Smooth muscle cell (in vitro differentiated cells): ENCODE measurements at regions not wholly inside any gene's neighbourhood (a gene's known extent, or its start where the extent isn't known, plus 50 kb on each side); places are given as distances from the start of the nearest gene placed in this dataset.

ENCODE experiments used
- DNase-seq: peaks from one replicate; lab custom pipeline; 2025; ENCODE audit not compliant: unreplicated experiment; lab: John Stamatoyannopoulos, UW
- H2AFZ ChIP-seq: fragments of 200-600 bp; sonication (generic); 2 replicates; pipeline ENCODE4 v1.6.0; 2016; ENCODE audit warnings: antibody characterized with exemption, low read depth, mild to moderate bottlenecking
- H3F3A ChIP-seq: fragments of 200-600 bp; sonication (generic); 2 replicates; pipeline ENCODE4 v1.6.0; 2017; ENCODE audit warnings: antibody characterized with exemption, low read depth
- H3K27ac ChIP-seq: fragments of 200-600 bp; sonication (generic); 2 replicates; pipeline ENCODE4 v1.5.1; 2016; ENCODE audit warnings: low read depth, mild to moderate bottlenecking
- H3K27me3 ChIP-seq: fragments of 200-600 bp; sonication (generic); 2 replicates; pipeline ENCODE4 v1.6.1; 2016; ENCODE audit warnings: low read depth, mild to moderate bottlenecking
- H3K36me3 ChIP-seq: fragments of 200-600 bp; sonication (generic); 2 replicates; pipeline ENCODE4 v1.5.1; 2016; ENCODE audit warnings: low read depth
- H3K4me1 ChIP-seq: fragments of 200-600 bp; sonication (generic); 2 replicates; pipeline ENCODE4 v1.5.1; 2016; ENCODE audit warnings: low read depth
- H3K4me2 ChIP-seq: fragments of 200-600 bp; sonication (generic); 2 replicates; pipeline ENCODE4 v1.6.0; 2016; ENCODE audit warnings: mild to moderate bottlenecking
- H3K4me3 ChIP-seq: fragments of 200-600 bp; sonication (generic); 2 replicates; pipeline ENCODE4 v1.5.1; 2016; ENCODE audit warnings: mild to moderate bottlenecking
- H3K79me2 ChIP-seq: fragments of 200-600 bp; sonication (generic); 2 replicates; pipeline ENCODE4 v1.6.0; 2016; ENCODE audit warnings: low read depth, mild to moderate bottlenecking
- H3K9ac ChIP-seq: fragments of 200-600 bp; sonication (generic); 2 replicates; pipeline ENCODE4 v1.6.0; 2016; ENCODE audit warnings: low read depth
- H3K9me3 ChIP-seq: fragments of 200-600 bp; sonication (generic); replicated peaks from 2 replicates; pipeline ENCODE4 v1.5.1; 2016; ENCODE audit warnings: low read depth
- H4K20me1 ChIP-seq: fragments of 200-600 bp; sonication (generic); 2 replicates; pipeline ENCODE4 v1.6.0; 2016; ENCODE audit warnings: low read depth
- WGBS: methylation state at CpG from one replicate; pipeline ENCODE4 v1.1.7; 2016; ENCODE audit warnings: low lambda C conversion rate; 5-methylcytosine and 5-hydroxymethylcytosine counted together
- TF ChIP-seq, protein P1 (sequence below): fragments of 200-600 bp; sonication (generic); IDR thresholded peaks from 2 replicates; pipeline ENCODE4 v1.5.1; 2017; ENCODE audit warnings: borderline replicate concordance, mild to moderate bottlenecking, antibody characterized with exemption; ENCODE audit not compliant: insufficient read depth, poor library complexity, severe bottlenecking

DNA sequence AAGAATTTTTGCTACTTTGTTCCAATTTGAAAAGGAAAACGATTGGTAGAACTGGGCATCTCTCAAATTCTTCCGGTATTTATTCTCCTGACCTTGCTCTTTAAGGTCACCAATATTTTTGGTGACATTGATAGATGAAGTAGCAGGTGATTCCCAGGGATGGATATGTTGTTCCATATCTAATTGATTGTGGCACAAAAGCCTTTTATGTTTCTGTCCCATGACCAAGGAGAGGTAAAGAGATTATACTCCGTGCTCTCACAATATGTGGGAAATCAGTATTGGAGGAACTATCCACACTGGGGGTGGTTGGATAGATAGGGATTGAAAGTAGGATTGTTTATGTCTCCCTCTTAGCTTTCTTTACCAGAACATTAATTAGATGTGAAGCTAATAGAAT, 61.7 kb upstream of the LRIG3 start:
- H3K9ac ChIP-seq, result no peak overlapping the region
- no peak overlapping the region for H2AFZ ChIP-seq
- no peaks in the 10 kb centered on the region for H4K20me1 ChIP-seq
- H3K79me2 ChIP-seq, result no peaks in the 10 kb centered on the region
- no peak overlapping the region for H3K4me2 ChIP-seq
- TF ChIP-seq, protein P1, sequence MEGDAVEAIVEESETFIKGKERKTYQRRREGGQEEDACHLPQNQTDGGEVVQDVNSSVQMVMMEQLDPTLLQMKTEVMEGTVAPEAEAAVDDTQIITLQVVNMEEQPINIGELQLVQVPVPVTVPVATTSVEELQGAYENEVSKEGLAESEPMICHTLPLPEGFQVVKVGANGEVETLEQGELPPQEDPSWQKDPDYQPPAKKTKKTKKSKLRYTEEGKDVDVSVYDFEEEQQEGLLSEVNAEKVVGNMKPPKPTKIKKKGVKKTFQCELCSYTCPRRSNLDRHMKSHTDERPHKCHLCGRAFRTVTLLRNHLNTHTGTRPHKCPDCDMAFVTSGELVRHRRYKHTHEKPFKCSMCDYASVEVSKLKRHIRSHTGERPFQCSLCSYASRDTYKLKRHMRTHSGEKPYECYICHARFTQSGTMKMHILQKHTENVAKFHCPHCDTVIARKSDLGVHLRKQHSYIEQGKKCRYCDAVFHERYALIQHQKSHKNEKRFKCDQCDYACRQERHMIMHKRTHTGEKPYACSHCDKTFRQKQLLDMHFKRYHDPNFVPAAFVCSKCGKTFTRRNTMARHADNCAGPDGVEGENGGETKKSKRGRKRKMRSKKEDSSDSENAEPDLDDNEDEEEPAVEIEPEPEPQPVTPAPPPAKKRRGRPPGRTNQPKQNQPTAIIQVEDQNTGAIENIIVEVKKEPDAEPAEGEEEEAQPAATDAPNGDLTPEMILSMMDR, result no peak
- H3K4me3 ChIP-seq, result no peak overlapping the region
- H3K27me3 ChIP-seq, result peaks cover 6% of the 10 kb centered on the region
- no peak for DNase-seq
- no peak overlapping the region for H3K27ac ChIP-seq
- no peaks in the 10 kb centered on the region for H3K4me1 ChIP-seq
- no peaks in the 10 kb centered on the region for H3K9me3 ChIP-seq
- no peaks in the 10 kb centered on the region for H3K36me3 ChIP-seq
- 89% methylated on average over 3 of the region's 3 CpGs for WGBS
- H3F3A ChIP-seq, result no peaks in the 10 kb centered on the region

DNA sequence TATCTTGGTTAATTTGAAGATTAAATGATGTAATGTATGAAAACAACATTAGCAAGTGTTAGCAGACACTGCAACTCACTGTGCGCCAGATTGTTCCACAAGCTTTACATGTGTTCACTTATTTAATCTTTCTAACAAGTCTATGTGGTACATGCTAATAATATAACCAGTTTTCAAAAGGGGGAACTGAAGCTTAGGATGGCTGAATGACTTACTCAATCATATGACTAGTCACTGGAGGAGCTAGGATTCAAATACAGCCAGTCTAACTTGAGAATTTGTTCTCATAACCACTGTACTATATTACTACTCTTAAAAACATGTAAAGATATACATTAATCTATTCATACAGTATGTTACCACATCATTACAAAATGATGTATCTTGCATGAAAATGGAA, 60.5 kb upstream of the LRIG3 start:
- peaks cover 6% of the 10 kb centered on the region for H3K27me3 ChIP-seq
- no peak overlapping the region for H2AFZ ChIP-seq
- H4K20me1 ChIP-seq, result no peaks in the 10 kb centered on the region
- no peak overlapping the region for H3K4me3 ChIP-seq
- no peak overlapping the region for H3K9ac ChIP-seq
- no peaks in the 10 kb centered on the region for H3K4me1 ChIP-seq
- H3K79me2 ChIP-seq, result no peaks in the 10 kb centered on the region
- no peak overlapping the region for H3K27ac ChIP-seq
- TF ChIP-seq, protein P1, result no peak
- H3K36me3 ChIP-seq, result no peaks in the 10 kb centered on the region
- WGBS, result 98% methylated on average over 1 of the region's 1 CpG
- no peaks in the 10 kb centered on the region for H3K9me3 ChIP-seq
- H3F3A ChIP-seq, result no peaks in the 10 kb centered on the region
- H3K4me2 ChIP-seq, result no peak overlapping the region
- DNase-seq, result no peak

DNA sequence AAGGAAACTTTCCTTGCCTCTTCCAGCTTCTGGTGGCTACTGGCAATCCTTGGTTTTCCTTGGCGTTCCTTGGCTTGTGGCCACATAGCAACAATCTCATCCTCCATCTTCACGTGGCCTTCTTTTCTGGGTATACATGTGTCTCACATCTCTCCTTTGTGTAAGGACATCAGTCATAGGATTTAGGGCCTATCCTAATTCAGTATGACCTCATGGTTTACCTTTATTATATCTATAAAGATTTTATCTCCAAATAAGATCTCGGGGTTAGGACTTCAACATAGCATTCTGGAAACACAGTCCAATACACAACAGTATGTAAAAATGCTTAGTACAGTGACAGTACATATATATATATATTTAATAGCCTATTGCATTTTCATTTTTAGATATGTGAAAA, 58.4 kb upstream of the LRIG3 start:
- no peak for DNase-seq
- Histone ChIP-seq H2AFZ (no peak overlapping the region), H3K4me2 (no peak overlapping the region), H3K36me3 (no peaks in the 10 kb centered on the region), H3F3A (no peaks in the 10 kb centered on the region), H3K79me2 (no peaks in the 10 kb centered on the region), H3K27me3 (peaks cover 6% of the 10 kb centered on the region), H3K9me3 (no peaks in the 10 kb centered on the region), H4K20me1 (no peaks in the 10 kb centered on the region), H3K4me3 (no peak overlapping the region), H3K9ac (no peak overlapping the region), H3K27ac (no peak overlapping the region), H3K4me1 (no peaks in the 10 kb centered on the region)
- WGBS, result 89% methylated on average over 3 of the region's 3 CpGs
- TF ChIP-seq, protein P1, result no peak

DNA sequence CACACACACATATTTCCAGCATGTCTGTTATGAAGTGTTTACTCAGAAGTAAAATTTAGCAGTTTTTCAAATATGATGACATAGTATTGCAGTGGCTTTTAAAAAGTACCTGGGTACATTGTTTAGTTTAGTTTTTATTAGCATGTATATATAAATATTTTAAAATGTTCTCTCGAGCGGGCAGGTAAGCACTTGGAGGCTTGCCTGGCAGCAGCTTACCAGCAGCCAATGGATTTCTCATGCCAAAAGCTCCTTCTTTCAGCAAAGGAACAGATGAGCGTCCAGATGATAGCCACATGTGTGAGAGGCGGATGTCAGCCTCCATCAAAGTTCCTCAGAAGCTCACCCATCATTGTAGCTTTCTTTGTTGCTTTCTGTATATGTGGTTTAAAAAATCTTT, 57.2 kb upstream of the LRIG3 start:
- Histone ChIP-seq H3K9ac (no peak overlapping the region), H3K36me3 (no peaks in the 10 kb centered on the region), H3K4me1 (no peaks in the 10 kb centered on the region), H3K4me3 (no peak overlapping the region), H3K27me3 (no peaks in the 10 kb centered on the region), H2AFZ (no peak overlapping the region), H3K4me2 (no peak overlapping the region), H3F3A (no peaks in the 10 kb centered on the region), H4K20me1 (no peaks in the 10 kb centered on the region), H3K79me2 (no peaks in the 10 kb centered on the region), H3K9me3 (no peaks in the 10 kb centered on the region), H3K27ac (no peak overlapping the region)
- DNase-seq, result no peak
- WGBS, result 95% methylated on average over 4 of the region's 4 CpGs
- TF ChIP-seq, protein P1, result no peak
